ENCODE measurements at regions not wholly inside any gene's neighbourhood (a gene's known extent, or its start where the extent isn't known, plus 50 kb on each side); places are given as distances from the start of the nearest gene placed in this dataset.
A peak's percentile ranks its signal among the peaks of the same experiment; 100 is the strongest.
"Not testable (repeated sequence)": the region's sequence is repeated elsewhere in the genome, so short reads cannot be mapped to it uniquely, and the experiment has no call there.

DNA sequence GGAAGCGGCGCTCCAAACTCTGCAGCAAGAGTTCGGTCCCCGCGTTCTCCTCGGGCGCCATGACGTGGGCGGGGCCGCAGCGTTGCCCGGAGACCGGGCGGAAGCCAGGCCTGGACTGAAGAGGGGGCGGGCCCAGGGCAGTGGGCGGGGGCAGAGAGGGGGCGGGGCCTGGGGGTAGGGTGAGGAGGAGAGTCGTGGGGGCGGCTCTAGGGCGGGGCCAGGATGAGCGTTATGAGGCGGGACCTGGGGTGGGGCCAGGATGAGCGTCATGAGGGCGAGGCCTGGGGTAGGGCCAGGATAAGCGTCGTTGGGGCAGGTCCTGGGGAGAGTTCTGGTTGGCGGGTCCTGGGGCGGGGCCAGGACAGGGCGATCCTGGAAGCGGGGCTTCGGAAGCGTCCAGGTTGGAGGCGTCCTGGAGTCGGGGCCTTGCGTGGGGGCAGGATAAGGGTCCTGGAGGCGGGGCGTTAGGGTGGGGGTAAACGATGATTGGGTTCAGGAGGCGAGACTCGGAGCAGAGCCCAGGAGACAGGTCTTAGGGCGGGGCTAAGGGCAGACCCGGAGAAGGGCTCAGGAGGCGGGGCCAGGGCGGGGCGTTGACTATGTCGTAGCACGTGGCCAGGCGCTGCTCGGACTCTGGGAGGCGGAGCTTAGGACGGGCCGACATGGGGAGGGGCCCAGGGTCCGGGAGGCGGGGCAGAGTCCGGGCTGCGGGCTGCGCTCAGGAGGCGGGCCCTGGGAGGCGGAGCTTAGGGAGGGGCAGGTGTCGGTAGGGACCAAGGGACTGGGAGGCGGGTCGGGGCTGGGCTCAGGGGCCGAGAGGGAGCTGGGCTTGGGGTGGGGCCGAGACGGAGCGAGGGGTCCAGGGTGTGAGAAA is 131.1 kb upstream of the ALDH3B2 start:
- DNase-seq (ENCODE audit: low read depth in 2 of 2) = peak; percentile 91 to 97

GRCh38 chr11:67804435-67805252 is 130.2 kb upstream of the ALDH3B2 start:
- not testable (repeated sequence) for DNase-seq (ENCODE audit: low read depth in 2 of 2)

- not testable (repeated sequence) for DNase-seq (ENCODE audit: low read depth in 2 of 2)
Observed at GRCh38 chr11:67803519-67803918, 129.1 kb upstream of the ALDH3B2 start.

DNA sequence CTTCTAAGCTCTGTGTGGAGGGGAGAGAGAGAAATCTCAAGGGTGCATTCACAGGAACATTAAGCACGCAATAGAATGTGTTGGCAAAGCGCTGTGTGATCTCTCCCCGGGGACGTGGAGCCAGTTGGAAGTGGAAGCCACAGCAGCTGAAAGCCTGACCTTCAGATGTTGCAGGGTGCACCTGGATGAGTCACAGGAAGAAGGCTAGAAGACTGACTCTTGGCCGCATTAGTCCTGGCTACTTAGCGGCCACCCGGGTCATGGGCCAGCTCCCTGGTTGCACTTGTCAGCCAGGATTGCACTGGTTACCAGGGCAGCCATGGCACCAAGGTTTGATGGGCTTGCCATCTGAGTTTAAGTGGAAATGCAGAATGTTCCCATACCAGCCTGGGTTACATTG is 128.6 kb upstream of the ALDH3B2 start:
- DNase-seq (ENCODE audit: low read depth in 2 of 2) = not testable (repeated sequence)

- not testable (repeated sequence) for DNase-seq (ENCODE audit: low read depth in 2 of 2)
Observed at GRCh38 chr11:67802623-67803022, 128.2 kb upstream of the ALDH3B2 start.

DNA sequence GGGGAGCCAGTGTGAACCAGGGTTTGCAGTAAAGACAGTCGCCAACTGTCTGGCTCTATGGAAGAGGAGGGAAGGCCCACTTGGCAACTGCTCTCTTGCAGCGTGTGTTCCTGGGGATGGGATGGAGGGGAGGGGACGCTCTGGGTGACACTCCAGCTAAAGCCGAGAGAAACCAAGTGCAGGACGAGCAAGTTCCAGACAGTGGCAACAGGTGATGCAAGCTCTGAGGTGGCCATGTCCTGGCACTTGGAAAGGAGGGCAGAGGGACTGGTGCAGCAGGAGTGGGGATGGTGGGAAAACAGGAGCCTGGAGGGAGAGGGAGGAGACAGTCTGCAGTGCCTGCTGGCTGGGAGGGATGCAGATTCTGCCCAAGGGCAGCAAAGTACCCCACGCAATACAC is 127.0 kb upstream of the ALDH3B2 start:
- not testable (repeated sequence) for DNase-seq (ENCODE audit: low read depth in 2 of 2)

DNA sequence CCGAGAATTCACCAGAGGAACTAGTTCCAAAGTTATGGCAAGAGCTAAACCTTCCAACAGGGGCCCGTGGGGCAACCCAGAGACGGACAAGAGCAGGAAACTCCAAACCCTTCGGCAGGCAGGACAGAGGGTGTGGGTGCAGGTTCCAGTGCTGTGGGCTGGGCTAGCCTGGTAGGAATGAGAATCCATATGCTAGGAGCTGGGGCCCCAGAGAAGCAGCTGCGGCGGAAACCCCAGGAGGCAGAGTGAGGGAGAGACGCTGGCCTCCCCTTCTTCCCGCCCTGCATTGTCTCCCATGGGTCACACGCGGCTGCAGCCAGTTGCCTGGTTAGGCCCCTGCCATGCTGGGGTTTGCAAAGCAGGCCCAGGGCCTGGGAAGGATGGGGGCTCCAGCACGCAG is 126.2 kb upstream of the ALDH3B2 start:
- DNase-seq (ENCODE audit: low read depth in 2 of 2) = not testable (repeated sequence)

GRCh38 chr11:67799808-67800207 is 125.4 kb upstream of the ALDH3B2 start:
- DNase-seq (ENCODE audit: low read depth in 2 of 2) = not testable (repeated sequence)

- not testable (repeated sequence) for DNase-seq (ENCODE audit: low read depth in 2 of 2)
Observed at GRCh38 chr11:67797726-67798521, 123.5 kb upstream of the ALDH3B2 start.

GRCh38 chr11:67795746-67796145 is 121.3 kb upstream of the ALDH3B2 start:
- no peak for DNase-seq (ENCODE audit: low read depth in 2 of 2)

DNA sequence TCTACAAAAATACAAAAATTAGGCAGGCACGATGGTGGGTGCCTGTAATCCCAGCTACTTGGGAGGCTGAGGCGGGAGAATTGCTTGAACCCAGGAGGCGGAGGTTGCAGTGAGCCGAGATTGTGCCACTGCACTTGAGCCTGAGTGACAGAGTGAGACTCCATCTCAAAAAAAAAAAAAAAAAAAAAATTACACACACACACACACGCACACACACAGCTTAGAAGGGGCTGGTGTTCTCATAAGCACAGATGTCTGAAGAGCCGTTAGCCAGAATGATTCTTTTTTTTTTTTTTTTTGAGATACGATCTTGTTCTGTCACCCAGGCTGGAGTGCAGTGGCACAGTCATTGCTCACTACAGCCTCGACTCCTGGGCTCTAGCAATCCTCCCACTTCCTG is 119.3 kb upstream of the ALDH3B2 start:
- not testable (repeated sequence) for DNase-seq (ENCODE audit: low read depth in 2 of 2)

DNA sequence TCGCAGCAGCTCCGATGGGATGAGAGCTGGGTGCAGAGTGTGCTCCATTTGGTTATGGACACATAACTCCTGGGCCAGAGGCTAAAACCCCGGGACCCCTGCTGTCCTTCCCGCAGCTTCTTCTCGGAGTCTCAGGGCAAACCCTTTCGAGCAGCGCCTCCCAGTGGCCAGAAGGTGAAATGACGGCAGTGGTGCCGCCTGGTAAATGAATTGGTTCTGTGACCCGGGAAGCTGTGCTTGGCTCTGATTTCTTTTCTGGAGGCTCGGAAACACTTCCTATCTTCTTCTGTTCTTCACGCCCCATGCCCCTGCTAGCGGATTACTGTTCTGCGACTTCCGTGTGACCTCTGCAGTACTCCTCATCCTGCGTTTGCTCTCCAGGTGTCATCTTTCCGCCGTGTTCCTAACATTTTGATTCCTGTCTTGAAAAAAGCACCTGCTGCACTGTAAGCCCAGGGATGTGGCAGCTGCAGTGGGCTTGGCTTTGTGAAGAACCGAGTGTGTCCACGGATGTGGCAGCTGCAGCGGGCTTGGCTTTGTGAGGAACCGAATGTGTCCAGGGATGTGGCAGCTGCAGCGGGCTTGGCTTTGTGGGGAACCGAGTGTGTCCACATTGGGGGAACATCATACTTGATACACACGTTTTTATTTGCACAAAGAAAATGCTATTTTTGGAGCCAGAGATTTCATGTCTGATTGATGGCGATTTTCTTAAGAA is 118.0 kb upstream of the ALDH3B2 start:
- not testable (repeated sequence) for DNase-seq (ENCODE audit: low read depth in 2 of 2)

- not testable (repeated sequence) for DNase-seq (ENCODE audit: low read depth in 2 of 2)
Observed at GRCh38 chr11:67791598-67792170, 117.3 kb upstream of the ALDH3B2 start.

GRCh38 chr11:67788341-67788695 is 113.9 kb upstream of the ALDH3B2 start:
- not testable (repeated sequence) for DNase-seq (ENCODE audit: low read depth in 2 of 2)

- not testable (repeated sequence) for DNase-seq (ENCODE audit: low read depth in 2 of 2)
Observed at GRCh38 chr11:67787681-67788340, 113.4 kb upstream of the ALDH3B2 start.

GRCh38 chr11:67781967-67782366 is 107.5 kb upstream of the ALDH3B2 start:
- DNase-seq (ENCODE audit: low read depth in 2 of 2) = not testable (repeated sequence)

DNA sequence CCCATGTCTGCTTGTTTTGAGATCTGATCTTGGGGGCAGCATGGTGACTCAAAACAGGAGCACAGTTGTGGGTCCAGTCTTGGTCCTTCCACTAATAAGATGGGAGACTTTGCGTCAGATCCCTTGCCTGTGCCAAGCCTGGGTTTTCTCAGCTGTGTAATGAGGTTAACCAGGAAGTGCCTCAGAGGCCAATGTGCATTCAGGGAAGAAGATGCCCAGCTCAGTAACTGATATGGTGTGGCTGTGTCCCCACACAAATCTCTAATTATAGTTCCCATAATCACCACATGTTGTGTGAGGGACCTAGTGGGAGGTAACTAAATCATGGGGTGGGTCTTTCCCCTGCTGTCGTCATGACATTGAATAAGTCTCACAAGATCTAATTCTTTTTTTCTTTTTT is 107.1 kb upstream of the ALDH3B2 start:
- not testable (repeated sequence) for DNase-seq (ENCODE audit: low read depth in 2 of 2)

GRCh38 chr11:67780056-67780455 is 105.6 kb upstream of the ALDH3B2 start:
- DNase-seq (ENCODE audit: low read depth in 2 of 2) = no peak

DNA sequence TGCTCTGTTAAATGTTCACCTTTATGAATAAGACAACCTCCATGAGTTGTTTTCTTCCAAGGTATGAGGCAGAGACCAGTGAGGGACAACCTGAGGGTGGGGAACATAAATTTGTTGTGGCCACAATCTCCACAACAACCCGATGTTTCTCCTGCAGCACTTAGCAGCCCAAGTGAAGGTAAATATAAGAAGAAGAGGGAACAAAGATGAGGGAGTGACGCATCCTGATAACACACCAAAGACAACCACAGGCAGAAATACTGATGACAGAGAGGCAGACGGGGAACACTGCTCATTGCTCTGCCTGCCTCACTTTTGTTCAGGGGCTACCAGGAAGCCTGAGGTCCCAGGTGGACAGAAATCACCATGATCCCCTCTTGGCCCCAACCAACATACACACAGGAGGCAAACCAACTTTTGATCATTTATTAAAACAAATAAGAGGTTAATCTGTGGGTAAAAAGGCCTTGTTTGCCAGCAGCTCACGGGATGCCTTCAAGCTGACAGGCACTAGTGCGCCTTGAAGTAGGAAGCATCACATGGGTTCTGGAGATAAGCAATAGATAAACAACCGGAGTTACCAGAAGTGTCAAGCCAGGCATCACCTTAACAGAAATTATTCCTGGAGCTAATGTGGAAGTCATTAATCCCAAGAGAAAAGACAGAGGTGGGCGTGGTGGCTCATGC is 104.9 kb upstream of the ALDH3B2 start:
- not testable (repeated sequence) for DNase-seq (ENCODE audit: low read depth in 2 of 2)
